ENCODE measurements at regions not wholly inside any gene's neighbourhood (a gene's known extent, or its start where the extent isn't known, plus 50 kb on each side); places are given as distances from the start of the nearest gene placed in this dataset.

- Histone ChIP-seq H3K9me3 (replicated peaks; ENCODE audit: control insufficient read depth, insufficient read depth, low read length) (no peaks in the 10 kb centered on the region), H3K4me2 (ENCODE audit: control insufficient read depth, insufficient read depth) (no peak overlapping the region), H4K20me1 (ENCODE audit: control insufficient read depth, insufficient read depth) (no peaks in the 10 kb centered on the region), H3K27ac (ENCODE audit: control insufficient read depth, insufficient read depth) (no peak overlapping the region), H3K36me3 (ENCODE audit: control insufficient read depth in 2 of 2, insufficient read depth in 2 of 2, low read length in 1 of 2) (no peaks in the 10 kb centered on the region), H2AFZ (ENCODE audit: control insufficient read depth, low read depth, low read length) (no peak overlapping the region), H3K27me3 (replicated peaks in 1 of 2; ENCODE audit: control insufficient read depth in 2 of 2, insufficient read depth in 2 of 2, low read length in 1 of 2) (no peaks in the 10 kb centered on the region), H3K4me3 (no peak overlapping the region), H3K9ac (ENCODE audit: control insufficient read depth, insufficient read depth, low read length) (no peak overlapping the region), H3K4me1 (ENCODE audit: control insufficient read depth, insufficient read depth, low read length) (no peaks in the 10 kb centered on the region), H3K79me2 (ENCODE audit: control insufficient read depth, insufficient read depth, low read length) (no peaks in the 10 kb centered on the region)
- BruUV-seq (replicated peaks): no TSS peak
- POLR2A ChIA-PET: no interaction called here
- WGBS (ENCODE audit: insufficient coverage, insufficient replicate concordance, low lambda C conversion rate, missing lambda C conversion rate): 48% methylated on average over 11 of the region's 11 CpGs
- TF ChIP-seq TAF1 (IDR thresholded peaks at IDR 0.05; ENCODE audit: borderline replicate concordance, low read depth, low read length) (no peak), EP300 (IDR thresholded peaks at IDR 0.05; ENCODE audit: borderline replicate concordance in 1 of 2, control insufficient read depth in 1 of 2, low read depth in 2 of 2, low read length in 2 of 2) (no peak), TCF12 (IDR thresholded peaks at IDR 0.05; ENCODE audit: low read depth, low read length) (no peak), ZBED1 (IDR thresholded peaks at IDR 0.05; ENCODE audit: borderline replicate concordance) (no peak), MTA2 (IDR thresholded peaks at IDR 0.05; ENCODE audit: low read depth) (no peak), CHD1 (IDR thresholded peaks at IDR 0.05; ENCODE audit: low read depth, low read length) (no peak), NFYB (IDR thresholded peaks at IDR 0.05; ENCODE audit: insufficient read depth, low read depth, low read length) (no peak), CBX5 (IDR thresholded peaks at IDR 0.05; ENCODE audit: low read depth) (no peak), ZNF24 (IDR thresholded peaks at IDR 0.05) (no peak), YBX1 (IDR thresholded peaks at IDR 0.05) (no peak), MYB (IDR thresholded peaks at IDR 0.05; ENCODE audit: borderline replicate concordance, low read depth, low read length) (no peak), ZNF687 (IDR thresholded peaks at IDR 0.05) (no peak), ZNF217 (IDR thresholded peaks at IDR 0.05) (no peak), GABPA (IDR thresholded peaks at IDR 0.05; ENCODE audit: low read depth) (no peak)
- TF ChIP-seq, protein P1, sequence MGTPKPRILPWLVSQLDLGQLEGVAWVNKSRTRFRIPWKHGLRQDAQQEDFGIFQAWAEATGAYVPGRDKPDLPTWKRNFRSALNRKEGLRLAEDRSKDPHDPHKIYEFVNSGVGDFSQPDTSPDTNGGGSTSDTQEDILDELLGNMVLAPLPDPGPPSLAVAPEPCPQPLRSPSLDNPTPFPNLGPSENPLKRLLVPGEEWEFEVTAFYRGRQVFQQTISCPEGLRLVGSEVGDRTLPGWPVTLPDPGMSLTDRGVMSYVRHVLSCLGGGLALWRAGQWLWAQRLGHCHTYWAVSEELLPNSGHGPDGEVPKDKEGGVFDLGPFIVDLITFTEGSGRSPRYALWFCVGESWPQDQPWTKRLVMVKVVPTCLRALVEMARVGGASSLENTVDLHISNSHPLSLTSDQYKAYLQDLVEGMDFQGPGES (IDR thresholded peaks at IDR 0.05): no peak
- TF ChIP-seq, protein P2, sequence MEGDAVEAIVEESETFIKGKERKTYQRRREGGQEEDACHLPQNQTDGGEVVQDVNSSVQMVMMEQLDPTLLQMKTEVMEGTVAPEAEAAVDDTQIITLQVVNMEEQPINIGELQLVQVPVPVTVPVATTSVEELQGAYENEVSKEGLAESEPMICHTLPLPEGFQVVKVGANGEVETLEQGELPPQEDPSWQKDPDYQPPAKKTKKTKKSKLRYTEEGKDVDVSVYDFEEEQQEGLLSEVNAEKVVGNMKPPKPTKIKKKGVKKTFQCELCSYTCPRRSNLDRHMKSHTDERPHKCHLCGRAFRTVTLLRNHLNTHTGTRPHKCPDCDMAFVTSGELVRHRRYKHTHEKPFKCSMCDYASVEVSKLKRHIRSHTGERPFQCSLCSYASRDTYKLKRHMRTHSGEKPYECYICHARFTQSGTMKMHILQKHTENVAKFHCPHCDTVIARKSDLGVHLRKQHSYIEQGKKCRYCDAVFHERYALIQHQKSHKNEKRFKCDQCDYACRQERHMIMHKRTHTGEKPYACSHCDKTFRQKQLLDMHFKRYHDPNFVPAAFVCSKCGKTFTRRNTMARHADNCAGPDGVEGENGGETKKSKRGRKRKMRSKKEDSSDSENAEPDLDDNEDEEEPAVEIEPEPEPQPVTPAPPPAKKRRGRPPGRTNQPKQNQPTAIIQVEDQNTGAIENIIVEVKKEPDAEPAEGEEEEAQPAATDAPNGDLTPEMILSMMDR (IDR thresholded peaks at IDR 0.05 in 2 of 3, conservative IDR thresholded peaks at IDR 0.05 in 1 of 3; ENCODE audit: control insufficient read depth in 2 of 3, extremely low read depth in 1 of 3, insufficient read depth in 1 of 3, low read depth in 3 of 3, low read length in 3 of 3): no peak
- CTCF ChIA-PET: no interaction called here
- intact Hi-C loops (cut with micrococcal nuclease; ENCODE audit: unreplicated experiment) (no loop called here), in situ Hi-C loops (cut with MboI) (no loop called here)
- DNase-seq (ENCODE audit: low read depth, low spot score): no peak
- SMC1A ChIA-PET (ENCODE audit: uncharacterized antibody, unreplicated experiment): no interaction called here
- RAD21 ChIA-PET (ENCODE audit: unreplicated experiment): no interaction called here
- ATAC-seq: no peak
- FAIRE-seq: no peak
Observed at GRCh38 chr4:181702864-181703495, 540.2 kb upstream of the TENM3 start.

All from GM12878 (cell line).